Glutamatergic neuron (in vitro differentiated cells): ENCODE measurements at regions not wholly inside any gene's neighbourhood (a gene's known extent, or its start where the extent isn't known, plus 50 kb on each side); places are given as distances from the start of the nearest gene placed in this dataset.

Source experiments
- DNase-seq: peaks from one replicate; pipeline ENCODE4 v3.0.0; 2022
- H3K27ac Mint-ChIP-seq: one replicate; pipeline ENCODE4 v1.8.0; 2020; ENCODE audit warnings: mild to moderate bottlenecking, mixed read lengths, inconsistent platforms; ENCODE audit not compliant: unreplicated experiment
- H3K27me3 Mint-ChIP-seq: one replicate; pipeline ENCODE4 v1.8.0; 2020; ENCODE audit warnings: mild to moderate bottlenecking, moderate library complexity, mixed read lengths, inconsistent platforms; ENCODE audit not compliant: unreplicated experiment
- H3K36me3 Mint-ChIP-seq: one replicate; pipeline ENCODE4 v1.8.0; 2020; ENCODE audit warnings: mild to moderate bottlenecking, mixed read lengths, inconsistent platforms; ENCODE audit not compliant: unreplicated experiment
- H3K4me1 Mint-ChIP-seq: one replicate; pipeline ENCODE4 v1.8.0; 2020; ENCODE audit warnings: mild to moderate bottlenecking, low read depth, mixed read lengths, inconsistent platforms; ENCODE audit not compliant: unreplicated experiment
- H3K4me3 Mint-ChIP-seq: one replicate; pipeline ENCODE4 v1.8.0; 2020; ENCODE audit warnings: mild to moderate bottlenecking, mixed read lengths, inconsistent platforms; ENCODE audit not compliant: unreplicated experiment
- H3K9me3 Mint-ChIP-seq: one replicate; pipeline ENCODE4 v1.8.0; 2020; ENCODE audit warnings: mild to moderate bottlenecking, moderate library complexity, mixed read lengths, inconsistent platforms; ENCODE audit not compliant: unreplicated experiment
- TF ChIP-seq, protein P1 (sequence below): fragments of 200-600 bp; sonication (generic); IDR thresholded peaks from one replicate; pipeline ENCODE4 v1.5.0; 2021; ENCODE audit not compliant: partially characterized antibody, unreplicated experiment

GRCh38 chr9:16206518-16206917 lies 653.7 kb downstream of the CCDC171 start:
- H3K27me3 Mint-ChIP-seq: peaks cover 2% of the 10 kb centered on the region
- H3K9me3 Mint-ChIP-seq: peaks cover 9% of the 10 kb centered on the region
- no peak for DNase-seq
- peaks cover 23% of the 10 kb centered on the region for H3K4me1 Mint-ChIP-seq
- TF ChIP-seq, protein P1, sequence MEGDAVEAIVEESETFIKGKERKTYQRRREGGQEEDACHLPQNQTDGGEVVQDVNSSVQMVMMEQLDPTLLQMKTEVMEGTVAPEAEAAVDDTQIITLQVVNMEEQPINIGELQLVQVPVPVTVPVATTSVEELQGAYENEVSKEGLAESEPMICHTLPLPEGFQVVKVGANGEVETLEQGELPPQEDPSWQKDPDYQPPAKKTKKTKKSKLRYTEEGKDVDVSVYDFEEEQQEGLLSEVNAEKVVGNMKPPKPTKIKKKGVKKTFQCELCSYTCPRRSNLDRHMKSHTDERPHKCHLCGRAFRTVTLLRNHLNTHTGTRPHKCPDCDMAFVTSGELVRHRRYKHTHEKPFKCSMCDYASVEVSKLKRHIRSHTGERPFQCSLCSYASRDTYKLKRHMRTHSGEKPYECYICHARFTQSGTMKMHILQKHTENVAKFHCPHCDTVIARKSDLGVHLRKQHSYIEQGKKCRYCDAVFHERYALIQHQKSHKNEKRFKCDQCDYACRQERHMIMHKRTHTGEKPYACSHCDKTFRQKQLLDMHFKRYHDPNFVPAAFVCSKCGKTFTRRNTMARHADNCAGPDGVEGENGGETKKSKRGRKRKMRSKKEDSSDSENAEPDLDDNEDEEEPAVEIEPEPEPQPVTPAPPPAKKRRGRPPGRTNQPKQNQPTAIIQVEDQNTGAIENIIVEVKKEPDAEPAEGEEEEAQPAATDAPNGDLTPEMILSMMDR: no peak
- no peak overlapping the region for H3K4me3 Mint-ChIP-seq
- H3K27ac Mint-ChIP-seq: no peak overlapping the region
- H3K36me3 Mint-ChIP-seq: peaks cover 9% of the 10 kb centered on the region

DNA sequence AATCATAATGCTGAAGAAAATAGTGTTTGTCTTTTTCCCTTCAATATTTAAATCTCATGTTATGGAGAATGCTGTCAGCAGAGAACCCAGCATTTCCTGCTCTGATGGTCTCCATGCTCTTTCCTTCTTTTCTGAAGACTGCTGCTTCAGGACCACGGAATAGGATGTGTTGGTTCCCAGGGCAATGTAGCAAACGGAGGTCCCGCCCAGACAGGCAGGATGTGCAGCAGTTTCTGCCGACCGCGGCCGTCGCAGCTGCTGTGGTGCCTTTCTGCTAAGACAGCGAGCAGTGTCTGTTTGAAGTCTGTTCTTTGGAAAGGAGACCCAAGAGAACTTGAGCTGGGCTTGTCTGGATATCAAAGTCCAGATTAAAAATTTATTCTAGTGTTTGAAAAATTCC lies 654.3 kb downstream of the CCDC171 start:
- no peak overlapping the region for H3K4me3 Mint-ChIP-seq
- peaks cover 19% of the 10 kb centered on the region for H3K4me1 Mint-ChIP-seq
- DNase-seq: peak; percentile 53
- peaks cover 2% of the 10 kb centered on the region for H3K27me3 Mint-ChIP-seq
- TF ChIP-seq, protein P1: no peak
- H3K9me3 Mint-ChIP-seq: peaks cover 9% of the 10 kb centered on the region
- no peak overlapping the region for H3K27ac Mint-ChIP-seq
- peaks cover 9% of the 10 kb centered on the region for H3K36me3 Mint-ChIP-seq

- TF ChIP-seq, protein P1: no peak
- H3K27ac Mint-ChIP-seq: no peak overlapping the region
- H3K36me3 Mint-ChIP-seq: peaks cover 4% of the 10 kb centered on the region
- DNase-seq: no peak
- no peaks in the 10 kb centered on the region for H3K27me3 Mint-ChIP-seq
- peaks cover 8% of the 10 kb centered on the region for H3K9me3 Mint-ChIP-seq
- no peak overlapping the region for H3K4me3 Mint-ChIP-seq
- peaks cover 7% of the 10 kb centered on the region for H3K4me1 Mint-ChIP-seq
Measured at GRCh38 chr9:16210440-16210839, 657.6 kb downstream of the CCDC171 start.

DNA sequence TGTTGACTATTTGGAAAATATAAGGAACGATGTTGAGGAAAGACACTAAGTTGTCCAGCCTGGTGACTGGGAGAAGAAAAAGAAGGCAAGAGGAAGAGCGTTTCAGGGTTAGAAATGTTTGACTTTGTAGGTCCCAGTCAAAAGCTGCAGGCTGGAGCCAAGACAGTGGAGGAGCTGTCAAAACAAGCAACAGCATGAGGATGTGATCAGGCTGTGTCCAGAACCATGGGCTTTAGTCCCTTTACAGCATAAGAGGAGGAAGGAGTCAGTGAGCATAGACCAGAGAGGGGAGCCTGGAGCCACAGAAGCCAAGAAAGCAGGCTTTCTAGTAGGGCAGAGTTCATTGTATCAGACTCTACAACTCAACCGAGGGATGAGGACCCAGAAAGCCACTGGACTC lies 658.5 kb downstream of the BNC2 start:
- Mint-ChIP-seq H3K27ac (no peak overlapping the region), H3K27me3 (no peaks in the 10 kb centered on the region), H3K4me3 (no peak overlapping the region), H3K4me1 (peaks cover 5% of the 10 kb centered on the region), H3K36me3 (peaks cover 4% of the 10 kb centered on the region), H3K9me3 (peaks cover 4% of the 10 kb centered on the region)
- no peak for DNase-seq
- TF ChIP-seq, protein P1: no peak

DNA sequence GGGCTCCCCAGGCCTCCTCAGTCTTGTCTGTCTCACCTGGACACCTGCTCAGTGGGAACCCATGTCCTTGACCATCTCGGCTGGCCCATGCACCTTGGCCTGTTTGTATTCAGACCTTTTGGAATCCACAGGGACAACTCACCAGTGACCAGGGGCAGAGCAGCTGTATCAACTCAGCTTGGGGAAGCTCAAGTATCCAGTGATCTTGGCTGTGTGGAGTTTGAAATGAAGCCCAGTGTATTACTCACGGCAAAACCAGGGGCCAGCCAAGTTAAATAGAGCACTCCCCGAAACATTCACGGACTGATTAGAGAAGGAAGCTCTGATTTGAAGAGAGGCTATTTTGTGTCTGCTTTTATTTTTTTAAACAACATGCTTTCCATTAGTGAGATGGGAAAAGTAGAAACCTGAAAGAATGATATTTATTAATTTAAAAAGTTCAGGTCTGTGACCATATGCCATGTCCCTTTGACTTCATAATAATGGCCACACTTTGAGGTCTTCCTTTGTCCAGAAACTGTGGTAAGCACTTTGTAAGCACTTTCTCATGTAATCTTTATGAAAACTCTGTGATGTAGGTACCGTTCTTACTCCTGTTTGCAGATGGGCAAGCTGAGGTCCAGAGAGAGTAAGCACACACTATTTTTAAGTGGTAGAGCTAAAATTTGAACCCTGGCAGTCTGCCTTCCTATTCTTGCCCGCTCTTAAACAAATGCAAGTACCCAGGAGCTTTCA lies 656.5 kb downstream of the BNC2 start:
- no peak for DNase-seq
- Mint-ChIP-seq H3K27me3 (no peaks in the 10 kb centered on the region), H3K27ac (no peak overlapping the region), H3K4me1 (no peaks in the 10 kb centered on the region), H3K4me3 (no peak overlapping the region), H3K9me3 (peaks cover 2% of the 10 kb centered on the region), H3K36me3 (peaks cover 4% of the 10 kb centered on the region)
- TF ChIP-seq, protein P1: no peak
